ENCODE measurements at regions not wholly inside any gene's neighbourhood (a gene's known extent, or its start where the extent isn't known, plus 50 kb on each side); places are given as distances from the start of the nearest gene placed in this dataset.

DNA sequence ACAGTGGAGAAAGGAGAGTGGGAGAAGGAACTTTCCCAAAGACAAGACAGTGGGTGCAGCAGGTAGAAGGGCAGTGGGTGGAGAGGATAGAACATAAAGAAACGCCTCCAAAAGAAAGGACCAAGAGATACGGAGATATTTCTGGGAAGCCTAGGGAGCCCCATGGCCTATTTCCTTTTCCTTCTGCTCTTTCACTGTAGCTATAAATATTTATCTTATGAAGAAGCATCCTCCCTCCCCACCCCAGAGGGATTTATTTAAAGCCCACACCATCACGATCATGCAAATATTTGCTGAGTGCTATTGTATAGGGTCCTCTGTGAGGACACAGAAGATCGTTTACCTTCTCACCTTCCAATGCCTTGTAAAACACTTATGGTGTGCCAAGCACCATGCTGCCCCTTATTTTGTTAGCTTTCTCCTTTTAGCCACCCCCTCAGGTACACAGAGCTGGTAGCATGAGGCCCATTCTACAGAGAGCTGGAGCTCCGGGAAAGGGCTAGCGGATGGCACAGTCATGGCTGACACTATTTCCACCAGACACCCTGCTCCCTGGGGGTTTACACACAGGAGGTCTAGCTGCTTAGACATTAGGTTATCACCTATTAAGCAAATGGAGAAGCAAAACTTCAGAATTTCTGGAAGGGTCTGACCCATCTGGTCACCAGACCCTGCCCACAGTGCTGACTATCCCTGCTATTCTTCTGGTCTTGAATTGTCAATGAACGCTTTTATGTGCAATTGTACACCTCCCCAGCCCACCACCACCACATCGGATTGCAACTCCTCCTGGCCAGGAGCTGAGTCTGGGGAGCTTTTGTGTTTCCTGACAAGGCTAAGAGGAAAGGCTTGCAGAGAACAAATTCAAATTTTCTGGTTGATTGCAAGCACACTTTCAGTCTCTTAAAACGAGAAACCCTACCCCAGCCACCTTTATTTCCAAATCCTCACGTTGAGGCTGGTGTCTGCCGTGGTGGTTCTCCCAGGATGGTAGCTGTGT is 91.8 kb upstream of the KLF7 start:
- DNase-seq: no peak

DNA sequence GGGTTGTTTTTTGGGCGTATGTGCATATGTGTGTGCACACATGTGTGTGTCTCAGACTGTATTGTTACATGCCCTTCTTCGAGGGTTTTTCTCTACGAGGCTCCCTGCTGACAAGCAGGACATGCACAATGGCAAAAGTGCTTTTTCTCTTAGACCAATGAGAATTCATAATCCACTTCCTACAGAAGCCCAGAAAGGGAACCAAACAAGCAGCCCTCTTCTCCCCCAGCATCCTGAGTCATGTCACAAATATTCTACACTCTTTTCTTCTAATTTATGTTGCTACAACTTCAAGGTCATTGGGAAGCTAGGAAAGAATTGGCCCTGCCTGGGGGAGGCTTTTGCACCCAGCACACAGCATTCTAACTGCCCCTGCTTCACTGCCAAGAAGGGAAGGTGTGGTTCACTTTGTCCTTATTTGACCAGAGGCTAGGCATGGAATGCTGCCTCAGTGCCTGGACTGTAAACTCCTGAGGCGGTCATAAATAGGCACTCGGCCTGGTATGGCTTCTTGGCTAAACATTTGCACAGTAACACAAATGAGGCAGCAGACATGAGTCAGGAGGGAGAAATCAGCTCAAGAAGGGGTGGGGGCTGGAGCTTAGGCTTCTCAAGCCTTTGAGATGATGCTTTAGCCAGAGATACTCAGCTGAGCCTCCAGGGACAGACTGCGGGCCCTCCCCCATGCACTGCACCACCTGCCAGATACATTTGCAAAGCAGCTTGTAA is 92.7 kb upstream of the KLF7 start:
- no peak for DNase-seq

DNA sequence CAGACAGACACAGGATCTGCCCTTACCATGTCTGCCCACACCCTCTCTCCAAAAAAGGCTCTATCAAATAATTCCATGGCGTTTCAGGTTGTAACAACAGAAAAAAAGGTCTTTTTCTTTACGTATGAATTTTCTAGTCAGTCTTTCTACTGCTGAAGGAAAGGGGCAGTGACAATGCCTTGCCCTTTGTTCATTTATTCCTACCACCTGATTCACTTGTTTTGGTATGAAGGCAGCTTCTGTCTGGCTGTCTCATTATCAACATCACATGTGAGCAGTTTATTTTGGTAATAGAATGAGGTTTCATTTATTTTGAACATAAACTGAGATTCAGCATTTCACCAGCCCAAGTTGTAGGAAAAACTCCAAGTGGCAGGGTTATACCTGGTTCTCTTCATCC is 94.3 kb upstream of the KLF7 start:
- DNase-seq: no peak

DNA sequence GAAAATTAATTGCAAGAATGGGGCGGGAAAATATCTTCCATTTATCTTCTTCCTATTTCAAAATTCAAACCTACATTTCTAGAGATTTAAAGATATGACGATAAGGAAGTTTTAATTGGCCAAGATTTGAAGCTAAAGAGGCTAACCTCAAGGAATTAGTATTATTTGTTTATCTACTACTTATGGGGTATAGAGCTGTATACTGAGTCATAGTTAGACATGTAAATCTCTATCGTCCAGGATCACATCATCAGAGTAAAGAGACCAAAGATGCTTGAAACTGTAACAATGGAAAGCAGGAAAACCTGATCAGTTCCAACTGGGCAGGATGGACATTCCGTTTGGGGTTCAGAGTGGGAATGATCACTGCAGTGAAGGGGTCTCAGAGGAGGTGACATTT is 95.2 kb upstream of the KLF7 start:
- no peak for DNase-seq

DNA sequence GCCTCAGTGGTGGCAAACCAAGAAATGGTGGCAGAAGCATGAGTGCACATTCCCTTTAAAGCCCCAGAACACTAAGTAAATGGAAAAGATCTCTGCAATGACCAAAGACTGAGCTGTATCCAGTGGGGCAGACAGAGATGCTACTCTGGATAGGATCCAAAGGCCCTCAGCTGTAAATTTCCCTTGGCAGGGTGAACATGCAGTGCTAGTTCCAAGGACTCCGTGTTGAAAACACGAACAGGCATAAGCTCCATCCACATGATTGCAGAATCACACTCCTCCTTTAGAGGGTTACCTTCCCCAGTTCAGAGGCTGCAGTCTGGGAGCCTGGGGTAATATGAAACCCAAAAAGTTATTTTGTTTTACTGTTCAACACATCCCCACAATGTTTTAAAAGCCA is 98.6 kb upstream of the KLF7 start:
- no peak for DNase-seq

DNA sequence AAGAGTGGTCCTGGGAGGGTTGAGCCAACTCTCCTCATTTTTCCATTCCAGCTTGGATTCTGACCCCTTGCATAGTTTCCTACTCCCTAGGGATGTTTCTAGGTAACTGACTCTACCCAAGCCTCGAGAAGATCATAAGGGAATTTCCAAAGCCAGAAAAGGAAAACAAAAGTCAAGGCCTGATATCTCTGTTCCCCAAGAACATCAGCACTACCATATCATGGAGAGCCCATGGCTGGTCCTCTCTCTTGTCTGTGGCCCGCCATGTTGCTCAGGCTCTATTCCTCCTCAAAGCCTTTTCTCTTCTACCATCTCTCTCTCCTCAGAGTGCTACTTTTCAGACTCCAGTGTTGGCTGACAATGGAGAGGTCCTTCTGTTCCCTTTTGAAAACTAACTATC is 99.6 kb upstream of the KLF7 start:
- DNase-seq: no peak

DNA sequence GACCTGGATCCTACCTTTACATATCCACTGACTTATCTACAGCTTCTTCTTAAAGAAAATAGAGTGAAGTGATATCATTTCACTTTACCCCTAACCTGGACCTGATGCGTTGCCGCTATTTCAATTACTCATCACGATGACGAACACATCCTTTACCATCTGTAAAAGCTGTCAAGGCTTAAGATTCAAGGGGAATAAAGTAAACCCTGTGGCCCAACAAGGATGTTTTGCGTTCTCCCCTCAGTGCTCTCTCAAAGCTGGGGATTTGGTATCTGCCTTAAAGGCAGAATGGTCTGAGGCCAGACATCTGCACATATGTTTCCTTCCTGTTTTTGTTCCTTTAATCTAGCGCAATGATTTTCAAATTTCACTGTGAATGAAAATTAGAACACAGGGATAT is 100.1 kb upstream of the KLF7 start:
- no peak for DNase-seq

DNA sequence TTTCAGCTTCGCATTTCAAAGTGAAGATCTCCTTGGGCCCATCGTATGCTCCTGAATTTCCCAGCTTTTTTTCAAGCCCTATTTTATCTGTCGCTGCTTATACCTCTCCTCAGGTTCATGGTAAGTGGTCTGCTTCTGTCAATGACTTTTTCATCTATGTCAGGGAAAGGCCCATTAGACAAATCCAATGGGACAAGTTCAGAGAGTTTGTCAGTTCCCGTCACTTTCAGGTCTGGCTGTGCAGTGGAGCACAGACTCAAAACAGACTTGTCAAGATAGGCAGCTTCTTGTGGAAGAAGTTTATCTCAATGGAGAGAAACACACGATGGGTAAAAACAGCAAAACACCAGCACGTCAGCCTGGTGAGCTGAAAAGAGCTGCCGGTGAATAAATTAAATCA is 100.9 kb upstream of the KLF7 start:
- no peak for DNase-seq

DNA sequence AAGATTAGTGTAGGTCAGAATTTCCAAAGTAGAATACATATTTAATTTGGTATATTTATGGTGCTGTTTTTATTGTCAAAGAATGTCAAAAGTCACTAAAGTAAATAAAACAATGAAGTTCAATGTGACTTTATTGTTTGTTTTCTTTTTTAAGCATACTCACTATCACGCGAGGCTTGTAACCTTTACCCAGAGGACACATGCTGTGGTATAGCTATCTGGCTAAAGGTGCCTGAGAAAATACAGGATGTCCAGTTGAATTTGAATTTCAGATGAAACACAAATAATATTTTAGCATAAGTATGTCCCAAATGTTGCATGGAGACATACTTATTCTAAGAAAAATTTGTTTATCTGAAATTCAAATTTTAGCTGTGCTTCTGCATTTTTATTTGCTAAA is 103.3 kb upstream of the KLF7 start:
- DNase-seq: no peak

DNA sequence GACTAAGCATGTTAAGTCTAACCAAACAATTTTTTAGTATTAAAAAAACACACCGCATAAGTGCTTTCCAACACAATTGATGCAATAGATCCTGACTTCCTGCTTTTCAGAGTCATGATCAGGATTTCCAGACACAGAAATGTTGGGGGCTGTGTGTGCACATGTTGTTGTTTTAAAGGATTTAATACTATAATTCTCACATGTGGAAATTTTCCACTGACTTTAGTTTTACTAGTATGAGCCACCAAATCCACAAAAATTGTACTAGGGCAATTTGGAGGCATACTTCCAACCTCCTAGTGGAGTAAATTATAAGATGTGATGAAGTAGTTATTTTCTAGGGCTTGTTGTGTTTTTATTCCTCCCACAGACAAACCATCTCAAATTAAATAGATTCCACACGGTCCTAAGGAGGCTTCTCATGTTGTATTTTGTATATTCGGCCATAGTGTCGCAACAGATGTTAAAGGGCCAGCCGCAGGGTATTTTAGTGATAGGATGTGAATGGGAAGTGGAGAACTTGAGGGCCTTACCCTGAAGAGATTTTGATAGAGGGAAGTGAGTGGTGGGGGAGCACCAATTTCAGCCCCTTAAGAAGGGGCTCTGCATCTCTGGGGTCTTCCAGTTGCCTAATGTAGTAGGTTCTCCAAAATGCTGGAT is 108.9 kb upstream of the KLF7 start:
- no peak for DNase-seq

DNA sequence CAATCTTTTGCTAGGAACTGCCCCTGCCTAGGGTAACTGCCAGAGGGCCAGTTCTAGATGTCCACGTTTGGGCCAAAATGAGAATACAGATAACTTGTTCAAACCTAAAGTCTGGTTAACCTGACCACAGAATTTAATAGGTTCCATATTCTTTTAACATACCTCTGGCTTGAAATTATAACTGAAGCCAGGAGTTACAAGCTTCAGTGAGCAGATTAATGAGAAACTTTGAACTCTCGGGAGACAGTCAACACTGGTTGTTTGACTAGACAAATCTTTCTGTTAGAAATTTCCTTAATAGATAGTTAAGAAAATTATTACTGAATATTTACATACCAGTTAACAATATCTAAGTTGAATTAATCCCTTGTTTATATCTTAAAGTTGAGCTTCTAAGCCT is 110.0 kb upstream of the KLF7 start:
- DNase-seq: no peak

DNA sequence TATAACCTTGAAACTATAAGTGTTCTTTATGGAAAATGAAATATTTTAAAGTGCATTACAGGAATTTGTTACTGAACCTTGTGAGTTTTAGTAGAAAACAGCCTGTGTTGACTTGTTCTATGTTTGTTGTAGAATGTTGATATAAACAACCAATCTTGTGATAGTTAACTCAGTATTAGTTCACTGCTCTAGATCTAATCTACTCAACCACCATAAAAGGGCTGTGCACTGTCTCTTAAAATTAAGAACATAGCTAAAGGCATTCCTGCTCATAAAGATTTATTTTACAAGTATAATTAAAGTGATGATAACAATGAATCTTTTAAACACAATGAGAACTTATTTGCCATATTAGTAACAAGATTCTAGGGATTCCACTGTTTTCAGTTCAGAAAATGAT is 110.5 kb upstream of the KLF7 start:
- DNase-seq: no peak

DNA sequence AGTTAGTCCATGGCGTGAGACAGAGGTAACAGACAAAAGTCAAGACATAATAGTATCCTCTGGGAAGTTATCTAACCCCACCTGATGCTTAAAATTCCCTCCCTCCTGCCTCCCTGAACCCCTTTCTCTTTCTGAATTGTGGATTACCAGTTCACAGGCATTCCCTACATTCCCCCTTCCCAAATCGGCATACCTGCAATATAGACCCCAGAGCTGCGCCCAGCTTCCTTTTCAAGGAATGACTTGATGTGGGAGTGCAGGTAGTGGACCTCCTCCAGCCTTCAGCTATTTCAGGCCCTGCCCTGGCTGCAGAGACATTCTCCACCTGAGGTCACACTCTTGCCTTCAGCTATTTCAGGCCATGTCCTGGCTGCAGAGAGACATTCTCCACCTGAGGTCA is 111.1 kb upstream of the KLF7 start:
- no peak for DNase-seq

DNA sequence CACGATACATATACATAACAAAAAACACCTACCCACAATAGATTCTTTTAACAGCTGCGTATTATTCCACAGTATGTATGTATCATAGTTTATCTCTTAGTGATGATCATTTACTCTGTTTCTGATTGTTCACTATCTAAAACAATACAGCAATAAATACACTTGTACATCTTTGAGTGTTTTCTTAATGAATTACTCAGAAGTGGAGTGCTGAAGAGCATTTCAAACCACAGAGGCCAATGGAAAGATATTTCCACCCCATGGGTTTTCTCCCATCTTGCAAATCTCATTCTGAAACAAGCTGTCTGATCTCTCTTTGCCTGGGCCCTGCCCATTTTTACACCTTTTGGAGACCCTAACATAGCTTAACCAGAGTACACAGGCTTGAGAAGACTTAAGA is 113.8 kb upstream of the KLF7 start:
- DNase-seq: no peak

DNA sequence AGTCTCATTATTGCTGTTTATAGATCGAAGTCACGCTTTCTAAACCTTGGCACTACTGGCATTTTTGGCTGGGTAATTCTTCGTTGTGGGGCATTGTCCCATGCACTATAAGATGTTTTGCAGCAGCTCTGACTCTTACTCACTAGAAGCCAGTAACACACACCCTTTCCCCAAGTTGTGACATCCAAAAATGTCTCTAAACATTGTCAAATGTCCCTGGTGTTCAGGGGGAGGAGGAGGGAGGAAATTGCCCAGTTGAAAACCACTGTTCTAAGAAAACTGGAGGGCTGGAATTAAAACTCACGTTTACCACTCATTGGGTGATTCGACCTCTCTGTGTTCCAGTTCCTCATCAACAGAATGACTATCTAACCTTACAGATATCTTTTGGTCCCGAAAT is 115.7 kb upstream of the KLF7 start:
- no peak for DNase-seq

DNA sequence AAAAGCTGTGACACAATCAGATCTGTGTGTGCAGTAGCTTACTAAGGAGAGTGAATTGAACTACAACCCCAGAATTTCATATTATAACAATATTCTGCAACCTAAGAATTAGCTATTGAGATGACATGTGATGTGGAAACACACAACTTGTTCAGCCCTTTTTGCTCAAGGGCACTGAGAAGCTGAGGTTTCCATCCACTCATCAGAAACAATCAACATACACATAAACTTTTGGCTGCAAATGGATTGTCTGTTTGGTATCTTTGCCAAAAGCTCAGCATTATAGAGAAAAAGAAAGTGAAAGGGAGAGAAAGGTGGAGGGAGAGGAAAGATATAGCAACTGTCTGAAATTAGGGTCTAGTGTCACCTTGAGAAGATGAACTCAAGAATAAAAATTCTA is 117.2 kb upstream of the KLF7 start:
- no peak for DNase-seq

DNA sequence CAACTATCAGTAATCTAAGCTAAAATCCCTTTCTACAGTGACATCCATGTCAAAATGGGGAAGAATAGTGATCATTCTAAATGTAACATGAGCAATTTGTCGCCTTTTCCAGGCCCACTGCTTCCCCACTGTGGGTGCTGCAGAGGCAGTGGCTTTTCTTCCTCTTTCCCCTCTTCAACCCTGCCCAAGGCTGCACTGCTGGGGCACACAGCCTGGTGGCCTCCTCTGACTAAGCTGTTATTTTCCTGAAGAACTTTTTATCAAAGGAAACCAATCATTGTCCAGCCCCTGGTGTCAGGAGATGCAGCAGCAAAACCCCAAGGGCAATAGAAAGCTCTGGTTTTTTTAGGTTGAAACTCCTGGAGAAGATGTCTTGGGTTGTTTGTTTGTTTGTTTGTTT is 117.6 kb upstream of the KLF7 start:
- no peak for DNase-seq

DNA sequence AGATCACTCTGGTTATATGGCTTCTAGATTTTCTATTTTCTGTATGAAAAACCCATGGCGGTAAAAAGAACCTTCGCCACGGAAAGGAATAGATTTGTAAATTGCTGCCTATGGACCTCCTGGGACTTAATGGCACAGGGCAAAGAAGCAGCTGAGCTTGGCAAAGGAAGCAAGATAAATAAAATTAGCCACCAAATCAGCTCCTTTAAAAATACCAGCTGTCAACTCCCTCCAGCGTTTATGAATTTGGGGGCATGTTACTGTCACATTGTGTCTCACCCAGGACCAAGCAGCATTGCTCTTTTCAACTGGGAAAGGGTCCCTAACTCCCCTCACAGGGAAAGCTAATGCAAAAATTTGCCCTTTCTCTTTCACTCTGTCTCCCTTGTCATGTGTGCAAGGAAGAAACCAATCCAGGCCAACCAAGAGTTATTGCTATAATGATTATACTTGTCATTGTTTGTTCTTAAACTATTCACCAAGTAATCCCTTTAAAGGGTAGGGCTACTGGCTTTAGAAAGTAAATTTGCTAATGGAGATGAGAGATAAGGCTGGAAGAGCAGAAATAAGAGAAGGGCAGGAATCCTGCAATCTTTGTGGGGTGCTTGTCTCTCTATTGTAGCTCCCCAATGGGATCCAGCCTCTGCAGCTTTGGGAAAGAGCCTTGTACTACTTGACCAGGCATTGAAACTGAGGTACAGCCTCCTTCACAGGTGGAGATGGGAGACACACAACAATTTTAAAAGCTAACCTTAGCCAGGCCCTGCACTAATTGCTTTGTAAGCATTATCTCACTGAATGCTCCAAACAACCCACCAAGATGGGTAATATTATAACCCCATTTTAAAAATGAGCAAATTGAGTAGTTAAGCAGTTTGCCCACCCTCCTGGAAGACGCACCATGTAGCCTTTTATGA is 119.1 kb upstream of the KLF7 start:
- DNase-seq: no peak

DNA sequence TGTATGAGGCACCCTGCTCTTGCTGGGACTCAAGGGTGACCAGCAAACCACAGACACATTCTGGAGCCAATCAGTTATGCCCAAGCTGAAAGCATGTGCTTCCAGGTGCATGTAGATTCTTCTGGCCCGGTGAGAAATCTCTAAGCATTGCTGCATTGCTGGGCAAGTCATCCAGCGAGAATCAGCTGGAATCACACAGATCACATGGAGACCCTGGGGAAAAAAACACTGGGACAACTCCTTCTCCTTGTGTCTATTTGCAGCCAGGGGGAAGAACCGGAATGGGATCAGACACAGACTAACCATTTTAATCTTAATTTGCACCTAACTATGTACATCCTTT is 119.7 kb upstream of the KLF7 start:
- no peak for DNase-seq

DNA sequence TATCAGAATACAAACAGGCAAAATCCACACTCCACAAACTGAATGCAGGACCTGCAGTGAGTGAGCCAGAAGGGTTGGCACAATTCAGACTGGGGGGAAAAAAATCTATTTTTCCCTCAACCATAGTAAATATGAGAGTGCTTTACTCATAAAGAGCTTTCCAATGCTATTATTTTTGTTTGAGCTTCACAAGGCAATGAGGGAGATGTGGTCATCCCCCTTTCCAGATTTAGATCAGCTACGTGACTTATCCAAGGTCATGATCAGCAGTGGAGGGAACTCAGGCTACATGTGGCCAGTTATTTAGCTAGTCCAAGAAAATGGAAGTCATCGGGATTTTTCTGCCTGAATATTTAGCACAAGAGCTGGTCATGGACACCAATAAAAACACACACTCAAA is 120.4 kb upstream of the KLF7 start:
- no peak for DNase-seq

DNA sequence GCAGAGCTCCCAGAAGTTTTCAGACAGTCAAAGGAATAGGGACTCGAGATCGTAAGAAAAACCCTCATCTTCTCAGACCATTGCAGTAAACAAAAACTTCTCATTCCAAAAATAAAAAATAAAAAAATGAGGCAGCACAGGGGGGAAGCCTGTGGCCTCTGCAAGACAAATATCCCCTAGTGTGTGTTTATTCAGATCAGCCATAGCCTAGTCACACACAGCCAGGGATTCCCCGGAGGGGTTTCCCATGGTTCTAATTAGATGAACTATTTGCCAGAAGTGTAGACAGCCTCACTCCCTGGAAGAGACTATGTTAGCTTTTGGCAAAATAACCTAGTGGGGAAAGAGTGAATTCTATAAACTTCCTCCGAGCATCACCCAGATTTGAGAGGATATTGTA is 122.9 kb upstream of the KLF7 start:
- no peak for DNase-seq

DNA sequence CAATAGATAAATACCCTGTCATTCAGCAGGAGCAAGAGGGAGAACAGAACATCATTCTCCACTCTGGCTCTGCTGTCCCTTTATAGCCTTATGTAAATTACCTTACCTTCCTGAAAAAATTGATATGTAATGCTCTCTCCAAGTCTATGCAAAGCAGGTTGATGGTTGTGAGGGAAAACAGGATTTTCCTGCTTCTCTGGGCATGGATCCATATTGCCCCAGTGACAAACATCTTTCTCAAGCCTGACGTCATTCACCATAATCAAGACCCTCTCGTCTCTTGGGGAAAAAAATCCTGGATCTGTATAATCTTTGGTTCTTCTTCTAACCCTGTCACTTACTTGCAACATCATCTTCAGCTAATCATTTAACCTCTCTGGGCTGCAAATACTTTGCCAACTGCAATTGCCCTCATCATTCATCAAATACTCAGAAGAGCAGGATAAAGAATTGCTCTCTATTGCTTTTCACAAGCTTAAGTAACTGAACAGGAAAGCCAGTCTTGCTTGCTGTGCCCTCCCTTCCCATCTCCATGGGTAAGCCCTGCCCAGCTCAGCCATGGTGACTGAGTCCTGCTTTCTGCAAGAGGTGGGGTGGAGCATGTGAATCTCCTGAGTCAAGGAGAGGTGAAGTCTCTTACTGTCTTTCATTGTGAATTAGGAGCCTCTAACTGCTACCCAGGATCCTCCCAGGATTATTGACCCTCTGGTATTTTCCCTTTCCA is 123.7 kb upstream of the KLF7 start:
- DNase-seq: no peak
